ENCODE measurements at regions not wholly inside any gene's neighbourhood (a gene's known extent, or its start where the extent isn't known, plus 50 kb on each side); places are given as distances from the start of the nearest gene placed in this dataset.

DNA sequence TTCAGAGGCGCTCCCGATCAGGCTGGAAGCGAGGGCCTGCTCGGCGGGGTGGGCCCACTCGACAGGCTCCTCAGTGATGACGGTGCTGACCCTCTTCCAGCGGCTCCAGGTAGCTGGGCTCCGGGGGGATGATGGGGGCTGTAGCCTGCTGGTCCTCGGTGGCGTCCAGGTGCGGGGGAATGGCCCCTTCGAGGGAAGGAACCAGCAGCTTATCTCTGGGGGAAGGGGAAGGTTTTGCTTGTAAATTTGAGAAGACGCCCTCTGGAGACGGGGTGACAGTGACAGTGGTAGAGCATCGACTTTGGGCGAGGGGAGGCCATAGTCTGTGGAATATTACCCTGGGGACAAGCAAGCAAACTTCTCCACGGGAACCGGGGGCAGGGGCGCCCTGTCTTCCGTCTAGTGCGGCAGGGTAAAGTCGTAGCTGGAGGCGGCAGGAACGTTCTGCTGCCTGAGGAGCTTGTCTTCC, 891.9 kb upstream of the LRRTM1 start:
- DNase-seq (ENCODE audit: low read depth), result no peak

DNA sequence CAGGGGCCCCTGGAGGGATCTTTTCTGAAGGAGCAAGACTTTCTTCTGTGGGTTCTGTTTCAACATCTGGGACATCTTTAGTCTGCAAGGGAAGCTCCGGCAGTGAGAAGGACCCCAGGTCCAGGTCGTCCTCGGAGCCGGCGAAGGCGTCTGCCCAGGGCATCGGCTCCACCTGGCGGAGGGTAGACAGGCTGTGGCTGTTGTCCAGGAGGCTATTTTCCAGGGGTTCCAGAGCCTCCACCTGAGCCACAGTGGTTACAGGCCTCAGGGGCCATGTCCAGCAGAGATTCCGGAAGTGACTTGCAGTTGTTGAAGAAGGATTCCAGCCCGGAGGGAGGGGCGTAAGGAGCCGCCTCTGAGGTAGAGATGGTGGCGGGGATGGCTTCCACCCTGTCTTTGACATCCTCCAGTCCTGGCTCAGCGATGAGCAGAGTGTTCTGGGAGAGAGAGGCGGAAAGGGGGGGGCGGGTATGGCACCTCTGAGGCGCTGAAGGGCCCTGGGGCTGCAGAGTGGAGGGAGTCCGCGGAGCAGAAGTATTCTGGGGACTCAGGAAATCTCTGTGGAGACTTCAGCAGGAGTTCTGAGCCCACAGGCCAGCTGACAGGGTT, 891.3 kb upstream of the LRRTM1 start:
- DNase-seq (ENCODE audit: low read depth), result no peak

DNA sequence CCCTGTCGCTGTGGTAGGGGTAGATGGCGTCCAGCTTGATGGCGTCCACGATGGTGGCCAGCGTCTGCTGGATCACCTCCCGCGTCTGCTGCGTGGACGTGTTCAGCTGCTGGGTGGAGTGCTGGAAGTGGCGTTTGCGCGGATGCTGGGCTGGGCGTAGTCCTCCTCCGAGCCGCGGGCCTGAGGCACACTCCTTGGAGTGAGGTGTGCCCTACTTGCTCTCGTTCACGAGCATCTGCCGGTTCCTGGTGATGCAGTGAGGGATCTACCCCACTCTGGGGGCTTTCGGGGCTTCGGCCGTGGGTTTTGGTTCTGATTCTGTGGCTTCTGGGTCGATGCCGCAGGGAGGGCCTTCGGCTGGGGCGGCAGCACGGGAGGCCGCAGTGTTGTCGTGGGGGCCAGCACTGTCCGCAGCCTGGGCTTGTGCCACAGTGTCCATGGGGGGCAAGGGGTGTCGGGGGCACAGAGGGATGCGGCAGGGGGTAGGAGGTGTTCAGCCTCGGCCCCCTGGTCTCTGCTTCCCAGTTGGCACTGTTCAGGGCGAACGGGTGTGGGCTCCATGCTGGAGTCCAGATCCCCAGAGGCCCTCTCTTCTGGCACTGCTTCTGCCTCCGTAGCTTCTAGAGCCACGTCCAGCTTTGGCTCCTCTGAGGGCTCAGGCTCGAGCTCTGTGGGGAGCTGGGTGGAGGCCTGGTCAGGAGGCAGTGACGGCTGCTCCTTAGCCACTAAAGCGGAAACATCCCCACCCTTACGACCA, 890.6 kb upstream of the LRRTM1 start:
- no peak for DNase-seq (ENCODE audit: low read depth)

DNA sequence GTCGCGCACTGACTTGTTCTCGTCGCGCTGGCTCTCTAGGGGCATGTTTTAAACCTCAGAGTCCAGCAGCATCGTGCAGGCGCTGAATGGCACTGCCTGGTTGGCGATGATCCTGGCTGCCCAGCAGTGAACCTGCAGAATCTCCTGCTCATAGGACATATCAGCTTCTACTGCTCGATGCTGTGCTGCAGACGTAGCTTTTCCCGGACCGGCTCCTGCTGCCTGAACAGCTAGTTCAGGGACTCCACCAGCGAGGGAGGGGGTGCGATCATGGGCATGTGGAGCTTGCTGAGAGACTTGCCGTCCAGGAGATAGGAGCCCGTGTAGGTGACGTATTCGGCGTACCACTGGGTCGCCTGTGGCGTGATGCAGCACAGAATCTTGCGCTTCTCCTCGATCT, 890.0 kb upstream of the LRRTM1 start:
- DNase-seq (ENCODE audit: low read depth), result no peak

DNA sequence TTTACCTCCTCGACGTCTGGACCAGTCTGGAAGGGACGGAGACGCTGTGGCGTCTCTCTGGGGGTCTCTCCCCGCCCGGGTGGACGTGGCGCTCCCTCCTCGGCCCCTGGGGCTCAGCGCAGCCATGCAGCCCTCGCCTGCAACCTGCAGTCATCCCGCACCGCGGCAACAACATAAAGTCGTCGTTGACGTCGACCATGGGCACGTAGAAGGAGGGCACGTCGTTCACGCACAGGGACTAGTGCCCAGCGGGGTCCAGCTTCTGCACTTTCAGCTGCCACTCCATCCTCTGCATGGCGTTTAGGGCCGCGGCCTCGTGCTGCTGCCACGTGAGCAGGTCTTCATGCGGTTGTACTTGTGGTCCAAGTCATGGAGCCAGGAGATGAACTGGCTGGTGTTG, 889.6 kb upstream of the LRRTM1 start:
- DNase-seq (ENCODE audit: low read depth), result no peak

DNA sequence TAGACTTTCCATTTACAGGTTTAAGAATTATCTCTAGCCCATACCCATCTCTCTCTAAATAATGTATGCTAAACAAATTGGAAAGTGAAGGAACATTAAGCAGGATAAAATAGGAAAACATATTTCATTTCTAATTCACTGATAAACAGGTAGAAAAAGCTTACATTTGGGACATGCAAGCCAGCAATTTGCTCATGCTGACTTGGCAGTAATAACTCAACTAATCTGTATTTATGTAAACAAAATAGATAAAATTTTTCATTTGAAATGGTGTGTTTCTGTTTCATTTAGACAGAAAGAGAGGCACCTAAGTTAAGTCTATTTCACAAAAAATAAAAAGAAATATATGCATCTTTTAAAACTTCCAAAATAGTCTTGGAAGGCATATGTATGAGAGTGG, 877.3 kb upstream of the LRRTM1 start:
- no peak for DNase-seq (ENCODE audit: low read depth)

DNA sequence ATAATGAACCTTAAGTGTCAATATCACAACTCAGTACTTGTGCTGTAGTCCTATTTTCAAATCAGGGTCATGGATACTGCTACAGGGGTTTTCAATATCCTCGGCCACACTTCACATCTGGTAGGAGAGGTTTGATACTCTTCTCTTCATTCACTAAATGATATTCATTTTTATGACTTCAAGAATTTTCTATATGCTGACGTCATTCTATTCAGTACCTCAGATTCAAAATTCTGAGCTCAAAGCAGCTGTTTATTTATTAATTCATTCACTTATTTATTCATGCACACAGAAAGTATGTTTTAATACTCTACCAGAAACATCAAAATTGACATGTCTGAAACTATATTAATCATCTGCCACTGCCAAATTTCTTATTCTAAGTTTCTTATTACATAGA, 866.9 kb upstream of the LRRTM1 start:
- no peak for DNase-seq (ENCODE audit: low read depth)

DNA sequence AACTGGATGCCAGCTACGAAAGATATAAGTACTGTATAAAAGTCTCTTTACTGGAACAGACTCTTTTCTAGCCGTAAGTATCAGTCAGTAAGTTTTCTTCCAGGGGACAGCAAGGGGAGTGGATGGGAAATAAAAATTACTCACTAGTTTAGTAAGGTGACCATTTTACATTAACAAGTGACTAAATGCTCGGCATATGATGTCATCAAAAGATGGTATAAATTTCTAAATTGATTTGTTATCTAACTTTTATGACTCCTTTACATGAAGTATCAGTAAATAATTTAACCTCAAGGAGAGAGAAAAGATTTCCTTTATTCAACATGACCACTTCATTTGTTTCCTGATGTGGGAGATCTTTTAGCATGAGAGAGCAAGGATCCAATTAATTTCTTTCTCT, 859.0 kb upstream of the LRRTM1 start:
- DNase-seq (ENCODE audit: low read depth), result no peak

DNA sequence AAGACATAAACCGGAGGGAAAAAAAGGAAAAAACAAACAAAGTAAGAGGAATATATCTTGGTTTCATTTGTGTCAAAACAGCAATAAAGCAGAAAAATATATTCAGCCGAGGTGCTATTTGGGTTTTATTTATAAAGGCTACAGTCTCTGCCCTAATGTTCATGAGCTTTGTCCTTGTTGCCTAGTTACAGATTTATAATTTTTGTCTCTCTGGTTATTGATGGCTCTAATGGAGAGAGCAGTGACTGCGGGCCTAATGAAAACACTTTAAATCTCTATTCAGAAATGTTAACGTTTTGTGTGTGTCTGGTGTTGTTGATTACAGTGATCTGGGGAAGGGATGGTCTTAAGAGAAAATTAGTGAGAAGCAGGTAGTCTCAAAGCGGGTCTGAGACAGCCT, 854.0 kb upstream of the LRRTM1 start:
- DNase-seq (ENCODE audit: low read depth), result no peak

DNA sequence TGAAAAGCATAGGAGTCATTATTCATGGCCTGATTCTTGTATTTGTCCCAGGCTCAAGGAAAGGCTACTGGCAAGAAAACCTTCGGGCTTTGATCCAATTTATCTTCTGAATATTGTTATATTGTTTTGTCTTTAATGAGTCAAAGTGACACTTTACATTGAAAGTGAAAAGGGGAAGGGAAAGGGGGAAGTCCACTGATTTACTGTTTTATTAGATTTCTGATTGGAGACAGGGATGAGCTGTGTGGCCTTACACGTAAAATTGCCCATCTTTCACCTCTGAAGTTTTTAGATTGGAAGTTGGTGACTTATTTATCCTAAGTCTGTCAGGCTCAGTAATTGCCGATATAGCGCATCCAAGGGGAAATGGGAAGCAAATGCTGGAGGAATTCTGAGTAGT, 843.8 kb upstream of the LRRTM1 start:
- DNase-seq (ENCODE audit: low read depth), result no peak

DNA sequence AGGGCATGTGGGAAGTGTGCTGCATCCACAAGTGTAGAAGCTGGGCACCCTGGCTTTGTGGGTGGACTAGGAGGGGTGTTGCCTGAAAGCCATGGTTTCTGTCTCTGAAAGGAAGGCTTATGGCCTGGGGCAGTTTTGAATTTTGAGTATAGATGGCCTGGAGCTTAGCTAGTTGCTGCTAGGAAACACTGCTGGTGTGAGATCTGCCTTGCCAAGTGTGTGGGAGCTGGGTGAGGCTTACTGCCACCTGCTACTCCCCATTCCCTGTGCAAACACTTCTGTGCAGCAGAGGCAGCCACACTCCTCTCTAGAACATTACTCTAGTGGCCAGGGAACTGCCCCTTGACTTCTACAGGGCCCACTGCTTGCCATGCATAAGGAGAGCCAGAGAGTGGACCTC, 831.7 kb upstream of the LRRTM1 start:
- no peak for DNase-seq (ENCODE audit: low read depth)

DNA sequence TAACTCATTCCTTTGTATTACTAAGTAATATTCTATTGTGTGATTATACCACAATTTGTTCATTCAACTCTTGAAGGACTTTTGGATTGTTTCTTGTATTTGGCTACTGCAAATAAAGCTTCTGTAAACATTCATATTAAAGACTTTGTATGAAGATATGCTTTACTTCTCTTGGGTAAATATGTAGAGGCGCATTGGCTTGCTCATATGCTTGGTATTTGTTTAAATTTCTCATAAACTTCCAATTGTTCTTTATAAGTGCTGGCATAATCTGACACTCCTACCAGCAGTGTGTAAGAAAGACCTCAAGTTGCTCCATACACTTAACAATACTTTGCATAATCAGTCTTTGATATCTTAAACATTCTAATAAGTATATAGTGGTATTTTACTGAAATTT, 792.8 kb upstream of the LRRTM1 start:
- DNase-seq (ENCODE audit: low read depth), result no peak

DNA sequence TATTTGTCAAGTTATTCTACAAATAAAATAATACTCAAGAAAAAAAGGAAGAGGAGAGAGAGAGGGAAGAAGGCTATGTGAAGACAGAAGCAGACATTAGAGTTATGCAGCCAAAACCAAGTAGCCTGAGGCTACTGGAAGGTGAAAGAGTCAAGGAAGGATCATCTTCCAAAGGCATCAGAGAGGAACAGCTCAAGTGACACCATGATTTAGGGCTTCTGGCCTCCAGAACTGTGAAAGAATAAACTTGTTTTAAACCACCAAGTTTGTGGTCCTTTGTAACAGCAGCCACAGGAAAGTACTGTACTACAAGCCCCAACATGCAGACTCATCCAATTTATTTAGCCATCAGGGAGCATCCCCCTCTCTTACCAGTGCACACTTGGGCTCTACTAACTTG, 788.5 kb upstream of the LRRTM1 start:
- no peak for DNase-seq (ENCODE audit: low read depth)

DNA sequence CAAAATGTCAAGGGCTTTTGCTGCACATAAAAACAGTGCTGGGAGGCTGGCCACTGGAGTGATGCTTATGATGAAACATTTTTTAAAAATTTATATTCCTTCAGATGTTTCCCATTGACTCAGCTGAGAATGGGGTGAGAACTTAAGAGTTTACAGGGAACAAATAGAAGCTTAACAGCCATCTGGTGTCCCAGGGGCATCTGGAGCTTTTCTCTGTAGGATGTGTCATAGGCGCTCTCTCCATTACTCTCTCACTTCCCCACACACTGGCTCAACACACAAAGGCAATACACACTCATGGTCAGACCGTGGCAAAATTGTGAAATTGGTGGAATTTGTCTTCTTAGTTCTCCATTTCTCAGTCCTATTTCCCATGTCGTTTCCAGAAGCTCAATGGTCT, 783.1 kb upstream of the LRRTM1 start:
- no peak for DNase-seq (ENCODE audit: low read depth)

DNA sequence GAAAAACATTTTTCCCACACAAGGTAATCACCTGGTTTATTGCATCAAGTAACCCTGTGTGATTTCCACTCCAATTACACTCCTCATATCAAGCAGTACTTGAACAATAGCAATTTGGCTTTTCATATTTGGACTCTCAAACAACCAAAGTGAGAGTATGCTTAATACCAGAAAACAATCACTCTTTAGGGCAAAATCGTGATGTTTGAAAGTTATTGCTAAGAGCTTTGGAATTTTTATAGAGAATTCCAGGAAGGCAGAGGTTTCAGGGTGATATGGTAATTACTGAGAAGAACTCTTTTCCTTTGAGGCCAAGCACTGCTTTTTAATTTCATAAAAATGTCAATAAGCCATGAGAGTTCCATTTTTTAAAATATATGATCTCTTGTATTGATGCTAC, 779.5 kb upstream of the LRRTM1 start:
- no peak for DNase-seq (ENCODE audit: low read depth)

DNA sequence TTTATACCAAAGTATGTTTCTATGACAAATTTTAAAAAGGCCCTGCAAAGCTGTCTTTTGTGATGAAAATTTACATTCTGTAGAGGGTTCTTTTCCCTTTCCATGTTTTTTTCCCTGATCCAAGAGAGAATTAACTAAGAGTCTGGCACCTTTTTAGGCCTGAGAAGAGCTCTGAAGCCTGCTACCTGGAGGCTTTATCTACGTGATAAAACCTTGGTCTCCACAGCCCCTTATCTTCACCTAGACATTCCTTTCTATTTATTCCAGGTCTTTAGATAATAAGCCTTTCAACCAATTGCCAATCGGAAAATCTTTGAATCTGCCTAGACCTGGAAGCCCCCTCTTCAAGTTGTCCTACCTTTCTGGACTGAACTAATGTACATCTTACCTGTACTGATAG, 774.1 kb upstream of the LRRTM1 start:
- DNase-seq (ENCODE audit: low read depth), result no peak

DNA sequence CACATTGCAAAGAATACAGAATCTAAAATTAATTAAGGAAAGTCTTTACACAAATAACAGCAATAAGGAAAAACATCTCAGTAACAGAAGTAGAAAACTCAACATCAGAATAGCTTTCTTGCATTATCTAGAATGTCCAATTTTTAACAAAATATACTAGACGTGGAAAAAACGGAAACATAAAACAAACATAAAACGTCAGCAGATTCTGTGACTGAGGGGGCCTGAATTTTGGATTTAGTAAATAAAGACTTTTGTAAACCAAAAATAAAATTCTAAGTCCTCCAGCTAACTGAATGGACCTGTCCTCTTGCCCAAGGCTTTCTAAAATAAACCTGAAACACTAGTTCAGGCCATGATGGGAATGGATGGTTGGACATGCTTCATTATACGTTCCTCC, 773.5 kb upstream of the LRRTM1 start:
- no peak for DNase-seq (ENCODE audit: low read depth)

DNA sequence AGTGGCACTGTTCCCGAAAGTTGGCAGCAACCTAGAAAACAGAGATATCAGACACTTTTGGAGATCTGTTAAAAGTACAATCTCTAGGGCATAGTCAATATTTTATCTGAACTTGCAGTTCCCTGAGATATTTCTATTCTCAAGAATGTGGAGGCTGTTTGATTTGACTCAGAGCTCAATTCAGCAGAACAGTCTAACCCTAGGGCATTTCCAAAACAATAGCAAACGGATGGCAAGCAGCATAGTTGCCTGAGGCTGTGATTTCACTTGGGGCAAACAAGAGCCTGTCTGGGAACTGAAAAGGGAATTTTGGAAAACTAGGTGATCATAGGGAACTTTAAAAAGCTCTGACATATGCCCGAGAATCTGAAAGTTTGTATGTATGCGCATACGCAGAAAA, 772.8 kb upstream of the LRRTM1 start:
- DNase-seq (ENCODE audit: low read depth), result no peak

DNA sequence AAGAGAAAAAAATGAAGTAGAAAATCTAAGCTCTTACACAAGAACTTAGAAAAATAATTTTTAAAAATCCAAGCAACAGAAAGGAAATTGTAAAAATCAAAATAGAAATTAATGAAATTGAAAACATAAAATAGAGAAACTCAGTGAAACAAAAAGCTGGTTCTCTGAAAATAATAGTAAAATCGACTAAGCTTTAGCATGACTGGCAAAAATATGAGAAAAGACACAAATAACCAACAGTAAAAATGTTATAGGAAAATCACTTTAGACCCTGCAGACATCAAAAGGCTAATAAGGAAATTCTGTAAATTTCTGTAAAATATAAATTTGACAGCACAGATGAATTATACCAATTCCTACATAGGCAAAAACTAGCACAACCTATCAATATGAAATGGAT, 768.9 kb upstream of the LRRTM1 start:
- no peak for DNase-seq (ENCODE audit: low read depth)

DNA sequence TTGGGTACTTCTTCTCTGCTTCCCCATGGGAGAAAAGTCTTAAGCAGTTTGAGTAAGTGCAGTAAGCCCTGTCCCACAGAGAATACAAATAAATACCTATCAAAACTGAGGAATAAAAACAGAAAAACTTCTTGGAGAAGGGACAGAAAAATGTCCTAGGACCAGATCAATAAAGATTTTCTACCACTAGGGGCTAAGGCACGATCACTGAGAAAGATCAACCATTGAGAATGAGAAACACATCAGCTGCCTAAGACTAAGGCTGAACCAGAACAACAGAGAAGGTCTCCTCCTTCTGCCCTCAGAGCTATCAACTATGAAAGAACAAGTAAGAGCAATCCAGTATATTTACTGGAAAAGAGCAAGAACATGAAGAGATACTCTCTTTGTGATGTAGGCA, 763.6 kb upstream of the LRRTM1 start:
- DNase-seq (ENCODE audit: low read depth), result no peak

DNA sequence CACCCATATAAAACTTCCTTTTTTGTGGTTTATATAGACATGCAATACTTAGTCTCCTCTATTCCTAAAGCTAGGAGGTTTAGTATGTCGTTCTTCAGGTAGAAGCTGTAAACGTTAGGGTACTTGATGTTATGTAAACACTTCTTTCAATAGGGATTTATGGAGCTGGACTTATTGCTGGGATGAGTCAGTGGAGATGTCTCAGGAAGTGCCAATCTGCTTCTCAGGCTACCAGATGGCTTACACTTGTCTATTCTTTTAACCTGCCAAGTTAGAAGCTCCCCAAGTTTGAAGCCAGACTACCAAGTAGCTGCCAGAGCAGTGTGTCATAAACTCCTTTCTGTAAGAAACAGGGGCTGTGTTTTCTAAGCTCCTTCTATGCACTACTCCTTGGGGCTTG, 756.5 kb upstream of the LRRTM1 start:
- no peak for DNase-seq (ENCODE audit: low read depth)

DNA sequence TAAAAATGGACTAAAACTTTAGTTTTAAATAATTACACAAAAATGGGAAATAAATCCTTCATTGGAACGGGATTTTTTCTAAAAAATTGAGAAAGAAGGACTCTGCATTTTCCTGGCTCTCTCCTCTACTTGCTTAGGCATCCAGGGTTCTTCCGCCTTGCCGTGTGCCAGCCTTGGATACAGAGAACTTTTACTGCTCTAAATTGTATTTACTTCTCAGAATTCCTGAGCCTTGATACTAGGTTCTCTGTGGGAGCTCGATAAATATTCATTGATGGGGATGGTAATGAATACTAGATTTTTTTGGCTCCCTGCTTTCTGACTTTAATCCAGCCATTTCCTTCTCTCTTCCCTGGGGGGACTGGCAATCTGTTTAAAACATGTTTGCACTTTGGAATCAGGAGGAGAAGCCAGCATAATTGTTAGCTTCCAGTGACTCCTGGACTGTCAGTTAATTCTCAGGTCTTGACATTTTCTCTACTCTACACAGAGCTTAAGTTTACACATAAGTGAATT, 746.1 kb upstream of the LRRTM1 start:
- no peak for DNase-seq (ENCODE audit: low read depth)

DNA sequence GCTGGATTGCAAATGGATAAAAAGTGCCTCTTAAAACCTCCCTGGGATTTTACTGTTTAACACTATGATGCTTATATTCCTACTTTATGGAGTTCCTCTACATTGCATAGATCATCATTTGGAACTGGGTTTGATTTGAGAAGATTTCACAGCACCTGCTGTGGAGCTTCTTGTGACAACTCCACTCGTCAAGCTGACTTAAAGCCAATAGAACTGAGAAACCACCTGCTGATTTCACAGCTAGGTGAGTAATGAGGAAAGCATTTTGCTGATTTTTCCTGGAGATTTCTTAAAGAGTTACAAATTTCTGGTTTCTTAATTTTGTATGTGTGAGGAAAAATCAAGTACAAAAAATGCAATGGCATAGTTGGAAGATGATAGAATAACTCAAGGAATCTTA, 739.1 kb upstream of the LRRTM1 start:
- no peak for DNase-seq (ENCODE audit: low read depth)

DNA sequence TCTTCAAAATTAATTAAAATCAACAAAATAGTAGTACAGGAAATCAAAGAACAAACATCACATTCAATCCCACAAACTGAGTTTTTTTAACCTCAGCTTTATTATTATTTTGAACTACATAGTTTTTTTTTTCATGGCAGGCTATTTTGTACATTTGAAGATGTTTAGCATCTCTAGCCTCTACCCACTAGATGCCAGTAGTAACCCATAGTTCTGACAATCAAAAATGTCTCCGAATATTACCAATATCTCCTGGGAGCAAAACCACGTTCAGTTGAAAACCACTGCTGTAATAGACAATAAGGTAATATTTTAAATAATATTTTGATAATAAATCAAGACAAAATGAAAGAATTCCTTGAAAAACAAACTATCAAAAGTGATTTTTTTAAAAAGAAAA, 702.6 kb upstream of the LRRTM1 start:
- no peak for DNase-seq (ENCODE audit: low read depth)
